RPMI8226 (cell line): ENCODE measurements at regions not wholly inside any gene's neighbourhood (a gene's known extent, or its start where the extent isn't known, plus 50 kb on each side); places are given as distances from the start of the nearest gene placed in this dataset.

ENCODE experiments used
- DNase-seq: peaks from one replicate; pipeline ENCODE4 v3.0.0-alpha.2; 2015

GRCh38 chr10:118173296-118173695 is 126.6 kb upstream of the RAB11FIP2 start:
- DNase-seq, result no peak

GRCh38 chr10:118171861-118172260 is 125.1 kb upstream of the RAB11FIP2 start:
- no peak for DNase-seq

GRCh38 chr10:118167056-118167700 is 120.4 kb upstream of the RAB11FIP2 start:
- no peak for DNase-seq

GRCh38 chr10:118163217-118163616 is 116.5 kb upstream of the RAB11FIP2 start:
- DNase-seq, result no peak

GRCh38 chr10:118161461-118162246 is 114.9 kb upstream of the RAB11FIP2 start:
- peak; percentile 58 for DNase-seq

- DNase-seq, result no peak
Measured at GRCh38 chr10:118153287-118153686, 106.5 kb upstream of the RAB11FIP2 start.

GRCh38 chr10:118151461-118151860 is 104.7 kb upstream of the RAB11FIP2 start:
- no peak for DNase-seq

GRCh38 chr10:118148247-118148646 is 101.5 kb upstream of the RAB11FIP2 start:
- DNase-seq, result no peak

GRCh38 chr10:118145256-118145655 is 98.5 kb upstream of the RAB11FIP2 start:
- no peak for DNase-seq

GRCh38 chr10:118141471-118141870 is 94.7 kb upstream of the RAB11FIP2 start:
- no peak for DNase-seq

GRCh38 chr10:118139321-118139720 is 92.6 kb upstream of the RAB11FIP2 start:
- DNase-seq, result no peak

- DNase-seq, result no peak
Measured at GRCh38 chr10:118128675-118129074, 81.9 kb upstream of the RAB11FIP2 start.

- no peak for DNase-seq
Measured at GRCh38 chr10:118118716-118119115, 72.0 kb upstream of the RAB11FIP2 start.

GRCh38 chr10:118116715-118117449 is 70.1 kb upstream of the RAB11FIP2 start:
- no peak for DNase-seq

- no peak for DNase-seq
Measured at GRCh38 chr10:118116362-118116714, 69.6 kb upstream of the RAB11FIP2 start.

- no peak for DNase-seq
Measured at GRCh38 chr10:118115701-118116100, 69.0 kb upstream of the RAB11FIP2 start.

- no peak for DNase-seq
Measured at GRCh38 chr10:118114992-118115391, 68.3 kb upstream of the RAB11FIP2 start.

GRCh38 chr10:118112543-118113125 is 65.9 kb upstream of the RAB11FIP2 start:
- no peak for DNase-seq

- DNase-seq, result no peak
Measured at GRCh38 chr10:118110750-118111149, 64.0 kb upstream of the RAB11FIP2 start.

- no peak for DNase-seq
Measured at GRCh38 chr10:118108194-118109026, 61.7 kb upstream of the RAB11FIP2 start.

- DNase-seq, result no peak
Measured at GRCh38 chr10:118107541-118107940, 60.8 kb upstream of the RAB11FIP2 start.

GRCh38 chr10:118107040-118107439 is 60.3 kb upstream of the RAB11FIP2 start:
- no peak for DNase-seq

GRCh38 chr10:118106426-118106825 is 59.7 kb upstream of the RAB11FIP2 start:
- peak; percentile 23 for DNase-seq
